ENCODE measurements at regions not wholly inside any gene's neighbourhood (a gene's known extent, or its start where the extent isn't known, plus 50 kb on each side); places are given as distances from the start of the nearest gene placed in this dataset.

- H3K27me3 ChIP-seq (ENCODE audit: insufficient read depth, low read depth), result no peaks in the 10 kb centered on the region
- no peaks in the 10 kb centered on the region for H3K9me2 ChIP-seq (ENCODE audit: insufficient read depth)
- no peaks in the 10 kb centered on the region for H3K4me1 ChIP-seq (replicated peaks; ENCODE audit: insufficient read depth)
- H3K79me2 ChIP-seq (ENCODE audit: low read depth), result no peaks in the 10 kb centered on the region
- ChIA-PET POLR2A (ENCODE audit: unreplicated experiment) (no interaction called here), CTCF (interaction anchor here (0.6 kb wide), 1 partner anchor 167 kb away, joined by 3 read pairs; no protein-coding TSS in a partner anchor)
- no peak overlapping the region for H3K27ac ChIP-seq
- no peak overlapping the region for H3K4me3 ChIP-seq
- no peaks in the 10 kb centered on the region for H3F3A ChIP-seq (ENCODE audit: insufficient read depth, low read depth)
- no peak for TF ChIP-seq EZH2 (IDR thresholded peaks at IDR 0.05; ENCODE audit: low read depth)
- TF ChIP-seq, protein P1, sequence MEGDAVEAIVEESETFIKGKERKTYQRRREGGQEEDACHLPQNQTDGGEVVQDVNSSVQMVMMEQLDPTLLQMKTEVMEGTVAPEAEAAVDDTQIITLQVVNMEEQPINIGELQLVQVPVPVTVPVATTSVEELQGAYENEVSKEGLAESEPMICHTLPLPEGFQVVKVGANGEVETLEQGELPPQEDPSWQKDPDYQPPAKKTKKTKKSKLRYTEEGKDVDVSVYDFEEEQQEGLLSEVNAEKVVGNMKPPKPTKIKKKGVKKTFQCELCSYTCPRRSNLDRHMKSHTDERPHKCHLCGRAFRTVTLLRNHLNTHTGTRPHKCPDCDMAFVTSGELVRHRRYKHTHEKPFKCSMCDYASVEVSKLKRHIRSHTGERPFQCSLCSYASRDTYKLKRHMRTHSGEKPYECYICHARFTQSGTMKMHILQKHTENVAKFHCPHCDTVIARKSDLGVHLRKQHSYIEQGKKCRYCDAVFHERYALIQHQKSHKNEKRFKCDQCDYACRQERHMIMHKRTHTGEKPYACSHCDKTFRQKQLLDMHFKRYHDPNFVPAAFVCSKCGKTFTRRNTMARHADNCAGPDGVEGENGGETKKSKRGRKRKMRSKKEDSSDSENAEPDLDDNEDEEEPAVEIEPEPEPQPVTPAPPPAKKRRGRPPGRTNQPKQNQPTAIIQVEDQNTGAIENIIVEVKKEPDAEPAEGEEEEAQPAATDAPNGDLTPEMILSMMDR (conservative IDR thresholded peaks at IDR 0.05), result no peak
- no peaks in the 10 kb centered on the region for H4K20me1 ChIP-seq (ENCODE audit: insufficient read depth)
- no peak overlapping the region for H3K4me2 ChIP-seq
- DNase-seq, result no peak
- no peak overlapping the region for H2AFZ ChIP-seq
- BruUV-seq (replicated peaks), result no TSS peak
- no peaks in the 10 kb centered on the region for H3K36me3 ChIP-seq (ENCODE audit: low read depth)
- H3K9me3 ChIP-seq (ENCODE audit: insufficient read depth, low read depth), result no peaks in the 10 kb centered on the region; the same call in 1 of the 2 replicates
- intact Hi-C loops (cut with micrococcal nuclease; ENCODE audit: unreplicated experiment), result no loop called here
Measured at GRCh38 chr13:109439813-109440212, 346.6 kb downstream of the IRS2 start.

DNA sequence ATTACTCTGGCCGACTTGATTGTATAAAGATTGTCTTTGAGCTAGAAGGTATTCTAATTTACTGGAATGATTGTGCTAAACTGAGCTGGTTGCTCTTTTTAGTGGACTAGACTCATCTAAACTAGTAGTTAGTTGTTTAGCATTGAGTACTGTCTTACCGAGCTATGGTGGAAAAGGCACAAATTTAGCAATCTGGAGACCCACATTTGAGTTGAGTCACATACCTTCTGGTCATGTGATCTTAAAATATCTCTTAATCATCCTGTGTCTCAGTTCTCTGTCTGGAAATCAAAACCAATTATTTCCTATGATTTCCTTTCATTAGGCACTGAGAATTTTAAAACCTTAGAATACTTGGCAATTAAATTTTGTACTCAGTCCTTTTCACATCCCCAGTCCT is 349.5 kb downstream of the IRS2 start:
- BruUV-seq (replicated peaks), result no TSS peak
- H3K4me2 ChIP-seq, result no peak overlapping the region
- POLR2A ChIA-PET (ENCODE audit: unreplicated experiment), result no interaction called here

DNA sequence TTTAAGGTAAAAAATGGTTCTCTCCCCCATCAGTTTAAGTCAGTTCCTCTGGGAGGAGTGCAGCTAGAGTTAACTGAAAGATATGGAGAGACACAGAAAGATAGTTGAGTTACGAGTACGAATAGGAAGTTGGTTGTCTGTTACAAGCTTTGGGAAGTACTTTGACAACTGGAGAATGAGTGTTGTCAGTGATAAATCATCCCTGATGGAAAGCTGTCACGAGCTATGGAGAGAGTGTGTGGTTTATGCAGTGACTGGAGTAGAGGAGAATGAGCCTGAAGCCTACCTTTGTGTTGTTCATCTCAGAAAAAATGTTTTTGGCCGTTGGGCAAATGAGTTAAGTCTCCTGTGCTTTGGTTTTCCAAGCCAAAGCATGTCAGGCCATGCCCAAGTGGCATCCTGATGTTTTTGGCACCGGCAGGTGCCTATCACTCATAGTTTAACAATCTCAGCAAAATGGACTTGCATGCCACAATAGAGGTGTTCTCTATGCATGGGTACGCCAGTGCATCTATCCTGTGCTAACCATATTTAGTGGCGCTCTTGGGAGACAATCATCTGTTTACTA is 350.2 kb downstream of the IRS2 start:
- Histone ChIP-seq H3F3A (ENCODE audit: insufficient read depth, low read depth) (no peaks in the 10 kb centered on the region), H3K79me2 (ENCODE audit: low read depth) (no peaks in the 10 kb centered on the region), H2AFZ (no peak overlapping the region), H3K4me3 (no peak overlapping the region), H3K27me3 (ENCODE audit: insufficient read depth, low read depth) (no peaks in the 10 kb centered on the region), H3K9me2 (ENCODE audit: insufficient read depth) (no peaks in the 10 kb centered on the region), H3K4me2 (no peak overlapping the region), H3K27ac (no peak overlapping the region), H3K9me3 (ENCODE audit: insufficient read depth, low read depth) (no peaks in the 10 kb centered on the region; the same call in none of the 2 replicates), H3K4me1 (replicated peaks; ENCODE audit: insufficient read depth) (no peaks in the 10 kb centered on the region), H3K36me3 (ENCODE audit: low read depth) (no peaks in the 10 kb centered on the region), H4K20me1 (ENCODE audit: insufficient read depth) (no peaks in the 10 kb centered on the region)
- BruUV-seq (replicated peaks), result no TSS peak
- ChIA-PET CTCF (no interaction called here), POLR2A (ENCODE audit: unreplicated experiment) (no interaction called here)
- intact Hi-C loops (cut with micrococcal nuclease; ENCODE audit: unreplicated experiment), result no loop called here
- DNase-seq, result no peak
- TF ChIP-seq, protein P1 (conservative IDR thresholded peaks at IDR 0.05), result no peak
- no peak for TF ChIP-seq EZH2 (IDR thresholded peaks at IDR 0.05; ENCODE audit: low read depth)

More for the DNA sequence above, 349.5 kb downstream of the IRS2 start:
- Histone ChIP-seq H3K9me2 (ENCODE audit: insufficient read depth) (no peaks in the 10 kb centered on the region), H3K27me3 (ENCODE audit: insufficient read depth, low read depth) (no peaks in the 10 kb centered on the region), H3K4me1 (replicated peaks; ENCODE audit: insufficient read depth) (no peaks in the 10 kb centered on the region), H3K36me3 (ENCODE audit: low read depth) (no peaks in the 10 kb centered on the region), H3K4me3 (no peak overlapping the region), H3K79me2 (ENCODE audit: low read depth) (no peaks in the 10 kb centered on the region), H3K27ac (no peak overlapping the region), H3K9me3 (ENCODE audit: insufficient read depth, low read depth) (no peaks in the 10 kb centered on the region; the same call in none of the 2 replicates), H2AFZ (no peak overlapping the region), H3F3A (ENCODE audit: insufficient read depth, low read depth) (no peaks in the 10 kb centered on the region), H4K20me1 (ENCODE audit: insufficient read depth) (no peaks in the 10 kb centered on the region)
- DNase-seq, result no peak
- TF ChIP-seq, protein P1 (conservative IDR thresholded peaks at IDR 0.05), result no peak
- TF ChIP-seq EZH2 (IDR thresholded peaks at IDR 0.05; ENCODE audit: low read depth), result no peak
- intact Hi-C loops (cut with micrococcal nuclease; ENCODE audit: unreplicated experiment), result no loop called here
- CTCF ChIA-PET, result no interaction called here
